Testis (tissue), 2 donors: ENCODE measurements at regions not wholly inside any gene's neighbourhood (a gene's known extent, or its start where the extent isn't known, plus 50 kb on each side); places are given as distances from the start of the nearest gene placed in this dataset.

ENCODE experiments used
- POLR2A ChIP-seq: fragments of 450-650 bp; IDR thresholded peaks from one replicate; pipeline ENCODE4 v1.6.1; 2017; ENCODE audit warnings: antibody characterized with exemption, mild to moderate bottlenecking, moderate library complexity
- TF ChIP-seq, protein P1 (sequence below), 3 experiments: fragments of 450-650 bp in 2 of 3; fragments of 200-600 bp in 1 of 3; sonication (generic) in 1 of 3; IDR thresholded peaks; one replicate each; pipeline ENCODE4 v1.5.1; 2016 to 2019; ENCODE audit warnings: antibody characterized with exemption in 3 of 3, mild to moderate bottlenecking in 2 of 3, moderate library complexity in 1 of 3

DNA sequence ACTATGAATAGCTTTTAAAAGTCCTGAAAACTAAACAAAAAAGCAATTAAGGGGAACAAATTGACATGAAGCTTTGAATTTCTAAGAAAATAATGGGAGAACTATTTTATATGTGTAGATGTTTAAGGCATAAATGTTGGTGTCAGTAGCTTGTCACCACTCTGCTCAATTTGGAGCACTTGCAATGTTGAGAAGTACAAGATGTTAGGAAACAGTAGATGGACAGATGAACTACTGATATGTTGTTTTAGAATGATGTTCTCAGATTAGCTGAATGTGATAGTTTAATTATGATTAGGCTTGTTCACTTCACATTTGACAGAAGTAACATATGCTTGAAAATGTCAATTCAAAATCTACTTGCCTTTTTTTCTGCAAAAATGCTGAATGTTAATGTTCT, 525.7 kb upstream of the IGFBP7 start:
- TF ChIP-seq, protein P1, sequence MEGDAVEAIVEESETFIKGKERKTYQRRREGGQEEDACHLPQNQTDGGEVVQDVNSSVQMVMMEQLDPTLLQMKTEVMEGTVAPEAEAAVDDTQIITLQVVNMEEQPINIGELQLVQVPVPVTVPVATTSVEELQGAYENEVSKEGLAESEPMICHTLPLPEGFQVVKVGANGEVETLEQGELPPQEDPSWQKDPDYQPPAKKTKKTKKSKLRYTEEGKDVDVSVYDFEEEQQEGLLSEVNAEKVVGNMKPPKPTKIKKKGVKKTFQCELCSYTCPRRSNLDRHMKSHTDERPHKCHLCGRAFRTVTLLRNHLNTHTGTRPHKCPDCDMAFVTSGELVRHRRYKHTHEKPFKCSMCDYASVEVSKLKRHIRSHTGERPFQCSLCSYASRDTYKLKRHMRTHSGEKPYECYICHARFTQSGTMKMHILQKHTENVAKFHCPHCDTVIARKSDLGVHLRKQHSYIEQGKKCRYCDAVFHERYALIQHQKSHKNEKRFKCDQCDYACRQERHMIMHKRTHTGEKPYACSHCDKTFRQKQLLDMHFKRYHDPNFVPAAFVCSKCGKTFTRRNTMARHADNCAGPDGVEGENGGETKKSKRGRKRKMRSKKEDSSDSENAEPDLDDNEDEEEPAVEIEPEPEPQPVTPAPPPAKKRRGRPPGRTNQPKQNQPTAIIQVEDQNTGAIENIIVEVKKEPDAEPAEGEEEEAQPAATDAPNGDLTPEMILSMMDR (IDR thresholded peaks at IDR 0.05), result no peak
- TF ChIP-seq POLR2A, result no peak
